ENCODE measurements at regions not wholly inside any gene's neighbourhood (a gene's known extent, or its start where the extent isn't known, plus 50 kb on each side); places are given as distances from the start of the nearest gene placed in this dataset.
"Not testable (repeated sequence)": the region's sequence is repeated elsewhere in the genome, so short reads cannot be mapped to it uniquely, and the experiment has no call there.

DNA sequence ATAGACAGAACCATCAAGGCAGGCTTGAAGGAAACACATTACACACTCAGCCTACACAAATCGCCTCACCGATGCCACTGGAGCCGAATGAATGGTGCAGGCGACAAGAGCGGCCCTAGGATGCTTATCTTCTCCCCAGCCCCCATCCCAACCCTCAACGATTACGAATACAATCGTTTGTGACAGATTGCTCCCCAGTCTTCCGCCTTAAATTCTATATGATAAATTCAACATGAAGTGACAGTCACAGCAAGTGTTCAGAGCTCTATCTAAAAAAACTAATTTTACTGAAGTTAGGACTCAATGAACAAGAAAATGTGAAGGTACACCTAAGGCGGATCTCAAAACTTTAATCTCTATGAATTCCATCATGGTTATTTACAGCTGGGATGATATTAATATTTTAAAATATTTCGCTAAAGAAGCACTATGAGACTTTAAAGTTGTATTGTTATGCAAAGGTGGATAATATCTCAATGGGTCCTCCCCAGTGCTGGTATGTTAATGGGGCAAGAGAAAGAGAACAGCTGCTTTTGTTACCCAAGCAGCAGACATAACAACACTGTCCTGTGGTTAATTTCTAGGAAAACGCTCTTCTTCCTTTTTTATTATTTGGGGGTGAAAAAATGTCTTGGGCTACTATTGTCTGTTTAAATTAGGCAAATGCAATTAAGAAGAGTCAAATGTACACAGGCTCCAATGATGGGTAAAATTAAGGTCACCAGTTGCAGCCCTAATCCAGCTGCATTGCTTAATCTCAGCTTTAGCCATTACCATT is 147.6 kb upstream of the NR2F2 start:
- DNase-seq (ENCODE audit: low spot score): no peak

DNA sequence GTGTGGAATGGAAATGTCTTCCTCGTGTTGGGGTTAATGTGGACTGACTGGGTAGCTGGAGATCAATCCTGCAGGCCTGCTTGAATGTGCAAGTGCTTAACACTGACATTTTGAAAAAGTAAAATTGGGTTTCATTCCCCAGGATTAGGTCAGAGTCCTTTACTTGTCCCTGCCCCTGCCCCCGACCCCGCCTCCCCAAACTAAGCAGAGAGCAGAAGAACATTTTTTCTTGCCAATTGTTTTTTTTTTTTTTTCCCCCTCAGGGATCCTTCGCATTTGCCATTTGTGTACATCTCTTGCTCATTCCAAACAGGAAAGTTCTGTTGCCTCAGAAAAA is 147.0 kb upstream of the NR2F2 start:
- no peak for DNase-seq (ENCODE audit: low spot score)

- DNase-seq (ENCODE audit: low spot score): no peak
Measured at GRCh38 chr15:96183867-96184266, 146.6 kb upstream of the NR2F2 start.

- no peak for DNase-seq (ENCODE audit: low spot score)
Measured at GRCh38 chr15:96184297-96184696, 146.2 kb upstream of the NR2F2 start.

- no peak for DNase-seq (ENCODE audit: low spot score)
Measured at GRCh38 chr15:96186105-96186504, 144.4 kb upstream of the NR2F2 start.

GRCh38 chr15:96187341-96188305 is 142.9 kb upstream of the NR2F2 start:
- no peak for DNase-seq (ENCODE audit: low spot score)

GRCh38 chr15:96197721-96198120 is 132.8 kb upstream of the NR2F2 start:
- no peak for DNase-seq (ENCODE audit: low spot score)

DNA sequence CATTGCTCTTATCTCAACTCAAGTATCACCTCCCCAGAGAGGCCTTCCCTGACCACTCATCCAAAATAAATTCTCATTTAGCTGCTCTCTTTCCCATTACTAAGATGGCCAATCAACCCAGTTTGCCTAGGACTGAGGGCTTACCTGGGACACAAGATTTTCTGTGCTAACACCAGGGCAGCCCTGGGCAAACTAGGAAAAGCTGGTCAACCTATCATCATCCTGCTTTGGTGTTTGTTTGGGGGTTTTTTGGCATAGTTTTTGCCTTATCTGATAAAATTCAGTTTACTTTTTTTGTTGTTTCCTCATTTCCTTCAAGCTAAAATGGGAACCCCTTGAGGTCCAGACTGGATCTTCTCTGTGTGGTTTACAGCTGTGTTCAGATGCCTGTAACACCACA is 131.4 kb upstream of the NR2F2 start:
- no peak for DNase-seq (ENCODE audit: low spot score)

GRCh38 chr15:96200357-96200967 is 130.0 kb upstream of the NR2F2 start:
- DNase-seq (ENCODE audit: low spot score): no peak

DNA sequence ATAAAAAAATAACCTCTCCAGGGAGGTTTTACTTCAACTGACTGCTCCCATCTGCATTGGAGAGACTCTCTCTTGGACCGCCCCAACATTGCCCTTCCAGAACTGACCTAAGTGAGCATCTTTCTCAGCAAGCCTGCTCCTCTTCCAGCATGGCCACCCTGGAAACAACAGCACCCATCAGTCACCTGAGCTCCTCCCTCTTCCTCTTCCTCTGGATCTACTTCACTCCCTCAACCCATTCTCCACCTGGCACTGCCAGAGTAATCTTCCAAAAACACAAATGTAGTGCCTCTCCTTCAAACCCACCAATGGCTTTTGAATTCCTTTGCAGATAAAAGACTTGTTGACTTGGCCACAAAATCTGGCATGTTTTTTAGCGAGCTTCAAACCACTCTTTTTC is 128.8 kb upstream of the NR2F2 start:
- no peak for DNase-seq (ENCODE audit: low spot score)

GRCh38 chr15:96205588-96205987 is 124.9 kb upstream of the NR2F2 start:
- not testable (repeated sequence) for DNase-seq (ENCODE audit: low spot score)

GRCh38 chr15:96207377-96208006 is 123.0 kb upstream of the NR2F2 start:
- DNase-seq (ENCODE audit: low spot score): no peak

DNA sequence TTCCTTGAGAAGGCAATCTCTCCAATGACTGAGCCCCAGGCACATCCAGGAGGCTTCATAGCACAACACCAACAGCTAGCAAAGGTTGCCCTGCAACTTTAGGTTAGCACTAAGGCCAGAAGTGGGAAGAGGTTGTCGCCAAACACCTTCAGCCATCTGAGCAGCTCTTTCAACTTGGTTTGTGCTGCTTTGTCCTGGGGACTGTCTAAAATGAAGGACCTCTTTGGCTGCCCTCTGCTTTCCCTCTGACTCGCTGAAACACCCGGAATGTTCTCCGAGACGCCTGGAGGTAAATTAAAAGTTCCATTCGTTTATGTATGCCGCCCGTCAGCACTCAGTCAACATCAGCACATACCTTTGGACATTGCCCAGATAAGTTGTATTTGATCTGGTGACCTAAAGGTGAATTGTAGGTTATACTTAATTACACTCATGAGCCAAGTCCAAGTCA is 121.2 kb upstream of the NR2F2 start:
- DNase-seq (ENCODE audit: low spot score): no peak

GRCh38 chr15:96213045-96213444 is 117.5 kb upstream of the NR2F2 start:
- no peak for DNase-seq (ENCODE audit: low spot score)

DNA sequence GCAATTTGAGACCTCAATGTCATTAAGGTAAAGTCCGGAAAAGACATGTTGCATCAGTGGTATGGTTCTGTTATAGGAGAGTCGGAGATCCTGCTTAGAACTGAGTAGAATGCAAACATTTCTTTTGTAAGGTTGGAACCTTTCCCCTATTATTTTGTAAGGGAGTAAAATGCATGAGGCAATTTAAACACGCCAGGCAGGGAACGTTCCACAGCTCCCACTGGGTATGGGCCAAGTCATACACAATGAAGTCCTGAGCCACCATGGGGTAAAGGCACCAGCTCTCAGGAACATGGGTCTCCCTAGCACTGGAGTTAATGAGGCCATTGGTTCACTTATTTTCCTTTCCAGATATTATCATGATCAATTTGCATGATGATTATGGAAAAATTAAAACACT is 116.6 kb upstream of the NR2F2 start:
- no peak for DNase-seq (ENCODE audit: low spot score)

GRCh38 chr15:96216481-96216880 is 114.0 kb upstream of the NR2F2 start:
- DNase-seq (ENCODE audit: low spot score): not testable (repeated sequence)

- DNase-seq (ENCODE audit: low spot score): no peak
Measured at GRCh38 chr15:96217983-96218382, 112.5 kb upstream of the NR2F2 start.

DNA sequence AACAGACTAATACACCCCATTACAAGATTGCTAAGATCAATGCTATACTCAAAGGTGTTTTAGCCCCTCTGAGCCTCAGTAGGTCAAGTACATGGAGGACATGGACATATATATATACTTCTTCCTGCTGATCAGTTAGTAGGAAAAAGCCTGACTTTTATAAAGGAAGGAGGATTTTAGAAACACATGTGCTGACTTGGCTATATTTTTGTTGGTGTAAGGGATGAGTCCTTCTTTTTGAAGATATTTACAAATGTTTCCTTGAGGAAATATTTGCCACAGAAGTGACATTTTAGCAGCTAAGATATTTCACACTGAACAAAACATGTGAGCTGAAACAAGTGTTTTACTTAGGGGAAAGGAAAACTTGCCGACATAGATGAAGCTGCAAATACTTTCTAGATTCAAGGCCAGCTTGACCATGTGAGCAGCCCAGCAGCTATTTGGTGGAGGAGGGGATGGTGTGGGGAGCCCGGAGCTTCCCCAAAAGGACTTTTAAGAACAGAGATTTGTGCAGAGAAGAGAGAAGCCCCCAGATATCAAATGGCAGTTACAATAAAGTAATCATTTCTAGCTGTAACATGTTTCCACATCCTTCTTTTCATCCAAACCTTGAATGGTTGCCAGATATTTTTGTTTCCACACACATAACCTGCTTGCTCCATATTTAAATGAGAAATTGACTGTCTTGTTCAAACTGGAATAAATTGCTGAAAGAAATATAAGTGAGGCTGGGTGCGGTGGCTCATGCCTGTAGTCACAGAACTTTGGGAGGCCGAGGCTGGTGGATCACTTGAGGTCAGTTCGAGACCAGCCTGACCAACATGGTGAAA is 111.7 kb upstream of the NR2F2 start:
- no peak for DNase-seq (ENCODE audit: low spot score)

GRCh38 chr15:96219681-96220080 is 110.8 kb upstream of the NR2F2 start:
- DNase-seq (ENCODE audit: low spot score): no peak

DNA sequence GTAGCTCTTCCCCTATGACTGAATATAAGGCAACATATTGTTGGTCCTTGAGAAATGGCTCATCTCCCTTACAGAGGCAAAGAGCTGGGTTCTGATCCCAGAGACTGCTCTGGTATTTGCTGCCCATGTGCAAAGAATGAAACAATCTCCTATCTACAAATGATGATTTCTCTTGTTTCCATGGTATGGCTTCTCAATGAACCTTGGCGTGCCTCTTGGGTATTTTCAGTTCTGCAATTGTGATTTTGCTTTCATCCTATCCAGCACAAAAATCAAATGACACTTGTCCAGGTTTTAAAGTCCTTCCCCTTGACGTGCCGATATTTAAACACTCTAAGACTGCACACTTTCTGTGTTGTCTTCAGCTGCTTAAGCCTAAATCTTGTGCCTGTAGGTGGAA is 109.8 kb upstream of the NR2F2 start:
- no peak for DNase-seq (ENCODE audit: low spot score)

GRCh38 chr15:96222981-96223380 is 107.5 kb upstream of the NR2F2 start:
- DNase-seq (ENCODE audit: low spot score): no peak
